Keratinocyte (primary cell): ENCODE measurements at regions not wholly inside any gene's neighbourhood (a gene's known extent, or its start where the extent isn't known, plus 50 kb on each side); places are given as distances from the start of the nearest gene placed in this dataset.

Source experiments
- DNase-seq: peaks from one replicate; pipeline ENCODE4 v3.0.0-alpha.2; 2011; ENCODE audit warnings: low read depth, missing footprints, low spot score
- FAIRE-seq: peaks from 2 replicates; lab custom pipeline; 2011; peaks lifted over from hg19 to GRCh38; lab: Jason Lieb, UNC
- H2AFZ ChIP-seq: 2 replicates; pipeline ENCODE4 v1.6.0; 2012; ENCODE audit warnings: low read length, control low read depth, inconsistent platforms; ENCODE audit not compliant: control insufficient read depth
- H3K27ac ChIP-seq: 2 replicates; pipeline ENCODE4 v1.5.1; 2011; ENCODE audit warnings: low read length; ENCODE audit not compliant: control insufficient read depth, insufficient read depth
- H3K27me3 ChIP-seq: 3 replicates; pipeline ENCODE4 v1.6.0; 2011; ENCODE audit warnings: low read length; ENCODE audit not compliant: control insufficient read depth, insufficient read depth; ENCODE audit errors: extremely low read depth
- H3K36me3 ChIP-seq, 2 experiments: 2 replicates in 1 of 2; 3 replicates in 1 of 2; pipeline ENCODE4 v1.5.1; 2011; ENCODE audit warnings: low read length in 2 of 2, mild to moderate bottlenecking in 1 of 2; ENCODE audit not compliant: control insufficient read depth in 2 of 2, insufficient read depth in 2 of 2; ENCODE audit errors: extremely low read depth in 1 of 2
- H3K4me1 ChIP-seq: 3 replicates; pipeline ENCODE4 v1.5.1; 2011; ENCODE audit warnings: low read length; ENCODE audit not compliant: control insufficient read depth, insufficient read depth; ENCODE audit errors: extremely low read depth
- H3K4me2 ChIP-seq: 3 replicates; pipeline ENCODE4 v1.6.0; 2011; ENCODE audit warnings: low read depth, low read length; ENCODE audit not compliant: control insufficient read depth, insufficient read depth; ENCODE audit errors: extremely low read depth
- H3K4me3 ChIP-seq, 3 experiments: fragments of 200-600 bp in 1 of 3; sonication (generic) in 1 of 3; 2 replicates in 2 of 3; 3 replicates in 1 of 3; pipeline ENCODE4 v1.5.1; 2011 to 2016; ENCODE audit warnings: low read length in 3 of 3, mild to moderate bottlenecking in 3 of 3, control low read depth in 2 of 3, inconsistent platforms in 1 of 3, low read depth in 1 of 3, mixed read lengths in 1 of 3, mixed run types in 1 of 3, moderate library complexity in 1 of 3; ENCODE audit not compliant: control insufficient read depth in 2 of 3, insufficient read depth in 2 of 3; ENCODE audit errors: extremely low read depth in 1 of 3
- H3K79me2 ChIP-seq: 2 replicates; pipeline ENCODE4 v1.6.0; 2012; ENCODE audit warnings: low read length; ENCODE audit not compliant: control insufficient read depth, insufficient read depth
- H3K9ac ChIP-seq: 3 replicates; pipeline ENCODE4 v1.6.0; 2011; ENCODE audit warnings: low read length; ENCODE audit not compliant: control insufficient read depth, insufficient read depth; ENCODE audit errors: extremely low read depth
- H3K9me1 ChIP-seq: 3 replicates; pipeline ENCODE4 v1.6.0; 2011; ENCODE audit warnings: low read length; ENCODE audit not compliant: control insufficient read depth, insufficient read depth; ENCODE audit errors: extremely low read depth
- H3K9me3 ChIP-seq: 2 replicates; pipeline ENCODE4 v1.5.1; 2012; ENCODE audit warnings: low read depth, low read length; ENCODE audit not compliant: control insufficient read depth
- H4K20me1 ChIP-seq: 3 replicates; pipeline ENCODE4 v1.6.0; 2011; ENCODE audit warnings: low read length; ENCODE audit not compliant: control insufficient read depth, insufficient read depth; ENCODE audit errors: extremely low read depth
- CTCF ChIP-seq, 3 experiments: IDR thresholded peaks in 1 of 3; conservative IDR thresholded peaks in 1 of 3; optimal IDR thresholded peaks in 1 of 3; 2 replicates in 2 of 3; 3 replicates in 1 of 3; pipeline versions ENCODE3 to v1.5.1; 2011; ENCODE audit warnings: low read length in 3 of 3, mild to moderate bottlenecking in 3 of 3, moderate library complexity in 2 of 3, control low read depth in 1 of 3, inconsistent platforms in 1 of 3; ENCODE audit not compliant: insufficient read depth in 2 of 3; ENCODE audit errors: extremely low read depth in 1 of 3
- EZH2 ChIP-seq: IDR thresholded peaks from one replicate; pipeline ENCODE4 v1.6.1; 2012; ENCODE audit warnings: inconsistent platforms, mild to moderate bottlenecking, low read length, moderate library complexity
- dilution Hi-C: fragments of 300-500 bp; cut with MboI; formaldehyde crosslinking; loops from one replicate; pipeline ENCODE4 v1.7.0; 2020; ENCODE audit warnings: low sequenced_read_pairs; ENCODE audit not compliant: extremely low pct_ligation_motif_present

GRCh38 chr1:22339237-22339636 is 112.4 kb upstream of the ZBTB40 start:
- H3K4me1 ChIP-seq = no peaks in the 10 kb centered on the region
- no peak for DNase-seq
- H3K27me3 ChIP-seq = peaks cover 20% of the 10 kb centered on the region
- FAIRE-seq = no peak
- H4K20me1 ChIP-seq = no peaks in the 10 kb centered on the region
- H3K27ac ChIP-seq = no peak overlapping the region
- dilution Hi-C loops = no loop called here
- TF ChIP-seq CTCF (optimal IDR thresholded peaks at IDR 0.05 in 1 of 3, IDR thresholded peaks at IDR 0.05 in 1 of 3, conservative IDR thresholded peaks at IDR 0.05 in 1 of 3; ENCODE audit: extremely low read depth in 1 of 3, insufficient read depth in 2 of 3, low read length in 3 of 3) = no peak
- no peak for TF ChIP-seq EZH2
- no peaks in the 10 kb centered on the region for H3K9me1 ChIP-seq
- H3K9ac ChIP-seq = no peak overlapping the region
- H3K9me3 ChIP-seq = no peaks in the 10 kb centered on the region
- H3K4me3 ChIP-seq = no peak overlapping the region
- H3K36me3 ChIP-seq = no peaks in the 10 kb centered on the region
- no peaks in the 10 kb centered on the region for H3K79me2 ChIP-seq
- H3K4me2 ChIP-seq = no peak overlapping the region
- H2AFZ ChIP-seq = no peak overlapping the region

DNA sequence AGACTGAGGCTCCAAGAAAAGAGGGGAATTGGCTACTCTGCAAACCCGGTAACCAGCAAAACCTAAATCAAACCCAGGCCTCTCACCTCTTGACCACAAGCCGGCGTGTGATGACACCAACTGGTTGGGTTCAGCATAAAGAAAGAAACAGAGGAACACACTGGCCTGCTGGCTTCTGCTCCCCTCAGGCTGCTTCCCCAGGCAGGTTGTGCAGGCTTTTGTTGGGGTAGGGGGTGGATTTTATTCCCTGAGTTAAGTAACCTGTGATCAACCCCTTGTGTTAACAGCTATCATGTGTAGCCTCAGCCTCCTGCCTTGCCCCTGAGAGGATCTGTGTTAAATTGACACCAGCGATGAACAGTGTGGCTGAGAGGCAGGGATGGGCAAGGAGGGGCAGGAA is 111.6 kb upstream of the ZBTB40 start:
- no peak for FAIRE-seq
- Histone ChIP-seq H3K4me1 (no peaks in the 10 kb centered on the region), H2AFZ (no peak overlapping the region), H3K27ac (no peak overlapping the region), H3K9me3 (no peaks in the 10 kb centered on the region), H3K27me3 (peaks cover 25% of the 10 kb centered on the region), H3K4me3 (no peak overlapping the region), H3K9me1 (no peaks in the 10 kb centered on the region), H3K4me2 (no peak overlapping the region), H3K36me3 (no peaks in the 10 kb centered on the region), H3K9ac (no peak overlapping the region), H4K20me1 (no peaks in the 10 kb centered on the region), H3K79me2 (no peaks in the 10 kb centered on the region)
- no peak for DNase-seq
- TF ChIP-seq EZH2 (no peak), CTCF (optimal IDR thresholded peaks at IDR 0.05 in 1 of 3, IDR thresholded peaks at IDR 0.05 in 1 of 3, conservative IDR thresholded peaks at IDR 0.05 in 1 of 3; ENCODE audit: extremely low read depth in 1 of 3, insufficient read depth in 2 of 3, low read length in 3 of 3) (no peak)
- dilution Hi-C loops = no loop called here
